GM21723 (cell line): ENCODE measurements at regions not wholly inside any gene's neighbourhood (a gene's known extent, or its start where the extent isn't known, plus 50 kb on each side); places are given as distances from the start of the nearest gene placed in this dataset.
A peak's percentile ranks its signal among the peaks of the same experiment; 100 is the strongest.

Experiments
- ATAC-seq: cut with Tn5 transposase; IDR thresholded peaks from one replicate; pipeline ENCODE4 v1.9.1; 2021; ENCODE audit warnings: mild to moderate bottlenecking, moderate library complexity; ENCODE audit not compliant: unreplicated experiment

DNA sequence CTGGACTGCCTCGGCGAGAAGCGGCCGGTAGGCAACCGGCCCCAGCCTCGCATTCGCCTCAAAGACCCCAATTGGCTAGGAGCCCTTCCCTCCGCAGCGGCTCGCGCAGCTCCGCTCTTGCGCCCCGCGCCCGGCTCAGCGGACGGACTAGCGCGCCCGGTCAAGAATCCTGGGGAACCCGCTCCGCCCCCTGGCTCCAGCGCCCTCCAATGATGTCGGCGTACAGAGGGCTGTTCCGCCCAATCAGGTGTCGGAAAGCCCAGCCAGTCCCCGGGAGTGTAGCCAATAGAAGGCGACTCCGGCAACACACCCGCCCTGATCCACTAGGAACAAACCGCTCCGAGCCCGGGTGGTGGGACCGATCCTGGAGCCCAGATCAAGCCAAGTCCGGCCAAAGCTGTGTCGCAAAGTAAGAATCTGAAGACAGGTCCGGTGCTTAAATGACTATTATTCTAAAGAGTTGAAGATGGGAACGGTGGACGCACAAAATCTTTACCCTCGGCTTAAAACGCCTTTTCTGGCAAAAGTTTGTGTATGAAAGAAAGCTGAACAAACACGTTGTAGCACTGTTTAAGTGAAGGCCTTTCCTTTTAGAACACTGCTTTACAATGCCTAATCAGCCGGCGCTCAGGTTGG lies 132.2 kb downstream of the OGFRL1 start:
- ATAC-seq = peak; percentile 82

GRCh38 chr6:71421611-71422010 lies 133.0 kb downstream of the OGFRL1 start:
- ATAC-seq = no peak

DNA sequence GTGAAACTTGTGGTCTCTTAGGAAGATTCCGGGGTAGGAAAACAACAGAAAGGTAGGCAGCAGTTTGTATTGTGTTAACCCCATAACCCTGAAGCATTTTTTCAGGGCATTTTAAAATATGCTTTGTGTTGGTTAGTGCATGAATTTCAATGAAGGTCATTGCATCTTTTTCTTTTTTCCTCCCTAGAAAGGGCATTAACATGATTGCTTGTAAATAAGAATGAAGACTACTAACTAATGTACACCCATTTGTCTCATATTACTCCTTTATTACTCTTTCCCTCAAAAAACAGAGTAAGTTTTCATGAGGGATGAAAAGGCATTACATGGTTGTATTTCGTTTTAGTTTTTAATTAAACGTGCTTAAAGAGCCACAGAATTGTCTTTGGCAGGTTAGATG lies 141.4 kb downstream of the OGFRL1 start:
- no peak for ATAC-seq

DNA sequence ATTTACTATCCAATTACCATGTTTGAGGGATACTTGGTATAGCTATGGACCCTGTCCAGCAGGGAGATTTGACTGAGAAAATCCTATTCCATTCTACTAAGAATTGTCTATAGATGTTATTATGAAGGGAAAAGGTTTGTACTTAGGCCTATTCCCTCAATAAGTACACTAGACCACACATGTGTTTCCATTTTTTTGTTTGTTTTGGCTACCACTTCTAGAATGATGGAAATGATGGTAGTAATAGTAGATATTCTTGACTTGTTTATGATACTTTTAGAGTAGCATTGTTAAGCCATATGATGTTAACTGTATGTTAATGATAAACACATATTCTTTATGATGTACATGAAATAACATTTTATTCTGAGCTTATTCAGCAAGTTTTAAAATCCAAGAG lies 144.8 kb downstream of the OGFRL1 start:
- no peak for ATAC-seq

DNA sequence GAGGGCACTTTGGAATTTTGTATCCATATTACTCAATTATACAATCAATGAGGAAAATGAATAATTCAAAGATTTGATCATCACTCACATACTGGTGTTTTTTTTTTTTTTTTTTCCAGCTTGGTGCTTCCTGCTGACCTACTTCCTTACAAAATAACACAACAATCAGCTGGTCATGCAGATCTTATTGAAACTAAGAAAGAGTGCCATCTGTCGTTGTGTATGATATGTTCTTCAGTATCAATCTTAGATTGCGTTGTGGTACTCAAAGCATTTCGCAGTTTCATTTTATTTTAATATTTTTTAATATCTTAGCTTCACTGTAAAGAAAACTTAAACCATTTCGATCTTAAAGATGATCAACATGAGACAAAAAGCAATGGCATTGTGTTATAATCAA lies 155.6 kb downstream of the OGFRL1 start:
- no peak for ATAC-seq

DNA sequence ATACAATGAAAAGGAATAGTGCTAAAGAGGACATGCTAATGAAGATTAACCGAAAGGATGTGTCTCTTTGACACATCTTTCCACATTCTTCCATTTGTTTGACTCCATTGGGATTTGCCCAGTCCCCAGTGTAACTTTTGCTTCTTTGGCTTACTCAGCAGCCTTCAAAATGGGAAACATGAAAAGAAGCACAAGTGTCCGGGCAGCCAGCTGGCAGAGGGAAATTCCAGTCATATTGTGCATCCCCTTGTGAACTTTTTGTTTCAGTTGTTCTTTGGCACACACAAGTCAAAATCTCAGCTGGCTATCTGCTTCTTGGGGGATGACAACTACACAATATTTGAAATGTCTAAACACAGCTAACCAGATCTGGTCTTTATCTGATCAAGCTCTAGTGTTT lies 157.4 kb downstream of the OGFRL1 start:
- no peak for ATAC-seq

- no peak for ATAC-seq
These were observed 157.9 kb downstream of the OGFRL1 start for GRCh38 chr6:71446470-71446869.

- no peak for ATAC-seq
These were observed 164.2 kb downstream of the OGFRL1 start for GRCh38 chr6:71452697-71453370.

- no peak for ATAC-seq
These were observed 164.7 kb downstream of the OGFRL1 start for GRCh38 chr6:71453371-71453706.

- ATAC-seq = no peak
These were observed 165.4 kb downstream of the OGFRL1 start for GRCh38 chr6:71454056-71454455.

- no peak for ATAC-seq
These were observed 169.3 kb downstream of the OGFRL1 start for GRCh38 chr6:71457929-71458328.

GRCh38 chr6:71459162-71459561 lies 170.6 kb downstream of the OGFRL1 start:
- no peak for ATAC-seq

DNA sequence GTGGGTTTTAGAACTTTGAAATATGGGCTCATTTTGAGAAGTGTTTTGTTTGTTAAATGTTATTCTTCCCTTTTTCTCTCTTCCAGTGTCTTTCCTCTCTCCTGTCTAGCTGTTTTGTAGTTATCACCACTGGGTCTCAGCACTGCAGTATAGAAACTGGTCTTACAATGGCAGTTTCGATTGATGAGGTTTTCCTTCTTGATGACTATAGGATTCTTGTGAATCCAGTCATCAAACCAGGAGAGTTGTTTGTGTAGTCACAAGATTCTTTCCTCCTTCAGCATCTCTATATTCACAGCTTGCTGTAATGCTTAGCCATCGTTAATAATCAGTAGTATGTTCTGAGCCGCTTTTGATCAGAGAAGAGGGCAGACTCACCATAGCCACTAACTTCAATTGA lies 172.3 kb downstream of the OGFRL1 start:
- ATAC-seq = no peak

DNA sequence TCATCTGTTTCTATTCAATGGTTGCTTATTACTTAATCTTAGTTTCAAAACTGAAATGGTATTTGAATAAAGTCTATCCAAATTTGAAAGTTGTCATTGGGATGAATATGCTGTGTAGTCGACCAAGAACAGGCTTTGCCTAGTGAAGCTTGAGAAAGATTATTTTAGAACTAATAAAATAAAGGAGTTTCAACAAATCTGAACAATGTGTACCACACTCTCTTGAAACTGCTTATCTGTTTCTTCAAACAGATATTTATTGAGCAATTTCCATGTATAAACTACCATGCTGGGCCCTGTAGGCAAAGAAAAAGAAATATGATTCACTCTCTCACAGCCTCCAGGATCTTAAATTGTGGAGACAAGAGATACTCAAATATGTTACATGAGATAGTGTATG lies 174.4 kb downstream of the OGFRL1 start:
- no peak for ATAC-seq

DNA sequence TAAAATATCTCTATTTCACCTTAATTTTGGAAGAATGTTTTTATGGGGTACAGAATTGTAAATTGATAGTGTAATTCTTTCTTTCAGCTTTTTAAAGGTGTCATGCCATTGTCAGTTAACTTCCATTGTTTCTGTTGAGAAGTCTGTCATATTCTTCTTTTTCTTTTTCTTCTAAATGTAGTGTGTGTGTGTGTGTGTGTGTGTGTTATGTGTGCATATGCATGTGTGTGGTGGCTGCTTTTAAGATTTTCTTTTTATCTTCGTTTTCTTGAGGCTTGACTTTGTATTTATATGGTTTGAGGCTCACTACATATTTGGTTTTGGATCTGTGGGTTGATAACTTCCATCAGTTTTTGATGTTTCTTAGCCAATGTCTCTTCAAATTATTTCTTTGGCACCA lies 176.5 kb downstream of the OGFRL1 start:
- ATAC-seq = no peak

GRCh38 chr6:71466362-71466761 lies 177.8 kb downstream of the OGFRL1 start:
- no peak for ATAC-seq

DNA sequence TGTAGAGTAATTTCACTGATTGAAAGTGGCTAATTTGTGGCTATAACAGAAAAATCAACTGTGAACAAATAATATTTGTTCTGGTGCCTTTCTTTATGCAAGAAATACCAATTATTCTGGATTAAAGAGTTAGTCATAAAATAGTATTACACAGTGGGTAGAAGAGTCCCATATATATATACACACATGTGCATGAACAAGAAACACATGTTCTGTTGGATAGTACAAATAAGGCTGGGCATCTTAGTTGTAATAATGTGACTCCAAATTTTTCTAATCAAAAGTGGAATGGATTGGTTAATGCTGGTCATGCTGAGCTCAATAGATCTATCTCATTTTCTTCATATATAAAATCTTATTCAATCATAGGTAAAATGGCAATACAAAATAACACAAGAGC lies 179.4 kb downstream of the OGFRL1 start:
- ATAC-seq = no peak

DNA sequence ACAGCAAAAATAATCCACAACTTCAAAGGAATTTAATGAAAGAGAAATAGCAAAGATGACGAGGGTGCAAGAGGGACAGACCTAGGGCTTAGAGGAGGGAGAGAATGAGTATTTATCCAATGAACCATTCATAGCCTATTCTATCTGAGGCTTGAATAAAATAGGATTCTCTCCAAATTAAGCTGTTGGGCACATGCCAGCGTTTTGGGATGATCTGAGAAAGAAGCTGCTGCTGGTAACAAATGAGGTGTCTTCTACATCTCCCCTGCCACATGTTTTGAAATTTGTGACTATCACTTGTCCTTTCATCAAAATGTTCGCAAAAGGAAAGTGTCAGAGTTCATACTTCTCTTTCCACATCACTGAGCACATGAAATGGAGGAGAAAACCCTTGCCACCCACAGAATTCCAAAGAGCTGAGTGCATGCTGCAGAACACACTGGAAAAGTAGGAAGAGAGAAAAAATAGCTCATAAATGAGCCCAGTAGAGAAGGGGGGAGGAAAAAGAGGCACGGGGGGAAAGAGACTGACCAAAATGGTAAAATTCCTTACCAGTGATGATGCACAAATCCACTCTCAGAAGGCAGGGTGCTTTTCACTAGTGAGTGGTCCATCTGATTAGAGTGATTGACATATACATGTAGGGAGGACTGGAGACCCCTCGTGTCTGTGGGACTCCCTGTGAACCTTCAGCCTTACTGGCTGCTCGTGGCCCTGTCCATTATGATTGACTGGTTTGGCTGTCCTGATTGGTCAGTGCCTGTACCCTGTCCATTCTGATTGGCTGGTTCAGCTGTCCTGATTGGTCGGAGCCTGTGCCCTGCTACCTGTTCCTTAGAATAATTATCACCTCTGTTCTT lies 180.5 kb downstream of the OGFRL1 start:
- no peak for ATAC-seq

GRCh38 chr6:71471718-71472117 lies 183.1 kb downstream of the OGFRL1 start:
- no peak for ATAC-seq

DNA sequence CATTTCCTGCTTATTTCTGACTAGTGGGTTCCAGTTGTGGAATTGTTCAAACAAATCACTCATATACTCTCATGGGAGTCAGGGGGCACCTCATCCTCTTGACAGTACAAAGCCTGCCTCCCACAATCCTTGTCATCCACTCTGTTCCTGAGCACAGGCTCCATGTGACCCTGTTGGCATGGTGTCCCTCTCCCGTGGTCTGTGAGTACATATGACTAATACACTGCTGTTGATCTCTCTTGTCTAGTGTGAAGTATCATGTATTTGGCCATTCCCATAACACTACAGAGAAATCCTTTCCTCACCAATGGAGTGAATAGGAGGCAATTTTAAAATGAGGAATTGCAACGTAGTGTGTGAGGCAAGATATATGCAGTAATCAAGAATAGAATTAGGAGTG lies 185.3 kb downstream of the OGFRL1 start:
- ATAC-seq = no peak

DNA sequence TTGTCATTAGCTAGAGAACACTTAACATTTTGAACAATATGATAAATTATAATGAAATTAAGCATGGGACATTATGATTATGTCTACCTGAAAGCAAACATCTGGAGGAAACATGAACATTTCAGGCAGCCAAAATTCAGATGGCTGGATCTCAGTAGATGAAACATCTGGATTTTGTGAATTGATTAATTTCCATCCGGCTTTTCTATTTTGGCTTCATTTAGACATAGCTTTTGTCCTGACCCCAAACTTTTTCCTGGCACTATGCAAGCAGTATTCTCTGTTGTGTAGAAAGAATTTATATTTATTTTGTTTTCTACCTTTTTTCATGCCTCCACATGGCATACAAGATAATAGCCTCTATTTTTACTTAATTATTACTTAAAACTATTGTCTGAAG lies 186.3 kb downstream of the OGFRL1 start:
- ATAC-seq = no peak

DNA sequence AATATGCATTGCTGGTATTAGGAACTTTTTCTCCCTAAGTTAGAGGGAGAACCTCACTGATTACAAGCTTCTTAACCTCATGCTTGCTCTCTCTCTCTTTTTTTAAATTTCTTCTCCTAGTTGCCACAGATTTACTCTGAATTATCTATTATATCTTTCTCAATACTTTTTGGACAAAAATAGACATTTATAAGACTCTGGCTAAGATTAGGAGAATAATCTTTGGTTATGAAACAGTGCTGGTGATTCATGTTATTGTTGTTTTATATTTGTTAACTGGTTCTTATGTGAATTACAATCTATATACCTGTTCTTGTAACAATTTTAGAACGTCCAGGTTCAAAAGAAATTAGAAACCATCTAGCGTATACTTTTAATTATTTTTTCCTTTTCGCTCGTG lies 187.8 kb downstream of the OGFRL1 start:
- no peak for ATAC-seq
